HEK293 (cell line): ENCODE measurements at regions not wholly inside any gene's neighbourhood (a gene's known extent, or its start where the extent isn't known, plus 50 kb on each side); places are given as distances from the start of the nearest gene placed in this dataset.

Source experiments
- EGR2 ChIP-seq: fragments of 450-650 bp; formaldehyde crosslinking; IDR thresholded peaks from 2 replicates; pipeline ENCODE4 v1.5.1; 2016; ENCODE audit warnings: low read depth, missing biosample characterization, missing genetic modification characterization
- ZEB2 ChIP-seq: fragments of 450-650 bp; formaldehyde crosslinking; IDR thresholded peaks from 2 replicates; pipeline ENCODE4 v1.5.1; 2016; ENCODE audit warnings: missing biosample characterization, missing genetic modification characterization
- ZNF248 ChIP-seq: fragments of 450-650 bp; formaldehyde crosslinking; IDR thresholded peaks from 2 replicates; pipeline ENCODE4 v1.5.1; 2017; ENCODE audit warnings: missing biosample characterization, missing genetic modification characterization
- TF ChIP-seq, protein P1 (sequence below): fragments of 450-650 bp; formaldehyde crosslinking; IDR thresholded peaks from 2 replicates; pipeline ENCODE4 v1.5.1; 2016; ENCODE audit warnings: missing biosample characterization, missing genetic modification characterization
- TF ChIP-seq, protein P2 (sequence below): fragments of 450-650 bp; formaldehyde crosslinking; IDR thresholded peaks from 2 replicates; pipeline ENCODE4 v1.5.1; 2016; ENCODE audit warnings: missing biosample characterization, missing genetic modification characterization

DNA sequence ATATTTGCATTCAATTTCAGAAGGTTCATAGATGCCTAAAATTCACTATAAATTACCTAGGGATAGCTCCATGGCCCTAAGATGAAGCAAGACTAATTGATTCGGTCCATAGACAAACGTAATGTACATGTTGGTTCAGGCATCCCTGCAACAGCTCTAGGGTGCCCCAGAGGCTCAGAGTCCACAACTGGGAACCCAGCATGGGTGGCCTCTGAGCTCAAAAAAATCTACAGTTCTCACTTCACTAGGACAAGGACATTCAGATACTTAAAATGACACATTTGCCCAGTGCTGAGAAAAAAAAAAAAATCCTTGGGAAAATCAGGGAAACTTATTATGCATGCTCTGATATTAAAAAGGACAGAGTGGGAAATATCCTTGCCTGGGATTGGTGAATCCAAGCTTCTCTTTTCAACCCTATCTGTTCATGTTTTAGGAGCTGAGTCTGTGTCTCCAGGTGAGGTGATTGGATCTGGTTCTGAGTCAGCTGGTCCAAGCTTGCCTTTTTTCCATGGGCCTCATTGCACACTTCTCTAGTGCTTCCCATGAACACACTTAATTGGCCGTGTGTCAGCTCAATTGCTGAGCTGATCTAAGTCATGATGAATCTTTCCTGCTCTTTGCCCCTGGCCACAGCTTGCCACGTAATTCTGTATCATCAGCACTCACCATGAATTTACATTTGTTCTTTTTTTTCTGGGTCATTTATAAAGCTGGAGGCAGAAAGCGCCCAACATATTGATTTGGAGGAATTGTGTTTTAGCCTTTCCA is 116.3 kb upstream of the RCN1 start:
- TF ChIP-seq EGR2 (tag by site-specific recombination) (no peak), ZEB2 (tag by site-specific recombination) (no peak), ZNF248 (no peak)
- TF ChIP-seq, protein P1, sequence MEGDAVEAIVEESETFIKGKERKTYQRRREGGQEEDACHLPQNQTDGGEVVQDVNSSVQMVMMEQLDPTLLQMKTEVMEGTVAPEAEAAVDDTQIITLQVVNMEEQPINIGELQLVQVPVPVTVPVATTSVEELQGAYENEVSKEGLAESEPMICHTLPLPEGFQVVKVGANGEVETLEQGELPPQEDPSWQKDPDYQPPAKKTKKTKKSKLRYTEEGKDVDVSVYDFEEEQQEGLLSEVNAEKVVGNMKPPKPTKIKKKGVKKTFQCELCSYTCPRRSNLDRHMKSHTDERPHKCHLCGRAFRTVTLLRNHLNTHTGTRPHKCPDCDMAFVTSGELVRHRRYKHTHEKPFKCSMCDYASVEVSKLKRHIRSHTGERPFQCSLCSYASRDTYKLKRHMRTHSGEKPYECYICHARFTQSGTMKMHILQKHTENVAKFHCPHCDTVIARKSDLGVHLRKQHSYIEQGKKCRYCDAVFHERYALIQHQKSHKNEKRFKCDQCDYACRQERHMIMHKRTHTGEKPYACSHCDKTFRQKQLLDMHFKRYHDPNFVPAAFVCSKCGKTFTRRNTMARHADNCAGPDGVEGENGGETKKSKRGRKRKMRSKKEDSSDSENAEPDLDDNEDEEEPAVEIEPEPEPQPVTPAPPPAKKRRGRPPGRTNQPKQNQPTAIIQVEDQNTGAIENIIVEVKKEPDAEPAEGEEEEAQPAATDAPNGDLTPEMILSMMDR (tag by site-specific recombination), result no peak
- TF ChIP-seq, protein P2, sequence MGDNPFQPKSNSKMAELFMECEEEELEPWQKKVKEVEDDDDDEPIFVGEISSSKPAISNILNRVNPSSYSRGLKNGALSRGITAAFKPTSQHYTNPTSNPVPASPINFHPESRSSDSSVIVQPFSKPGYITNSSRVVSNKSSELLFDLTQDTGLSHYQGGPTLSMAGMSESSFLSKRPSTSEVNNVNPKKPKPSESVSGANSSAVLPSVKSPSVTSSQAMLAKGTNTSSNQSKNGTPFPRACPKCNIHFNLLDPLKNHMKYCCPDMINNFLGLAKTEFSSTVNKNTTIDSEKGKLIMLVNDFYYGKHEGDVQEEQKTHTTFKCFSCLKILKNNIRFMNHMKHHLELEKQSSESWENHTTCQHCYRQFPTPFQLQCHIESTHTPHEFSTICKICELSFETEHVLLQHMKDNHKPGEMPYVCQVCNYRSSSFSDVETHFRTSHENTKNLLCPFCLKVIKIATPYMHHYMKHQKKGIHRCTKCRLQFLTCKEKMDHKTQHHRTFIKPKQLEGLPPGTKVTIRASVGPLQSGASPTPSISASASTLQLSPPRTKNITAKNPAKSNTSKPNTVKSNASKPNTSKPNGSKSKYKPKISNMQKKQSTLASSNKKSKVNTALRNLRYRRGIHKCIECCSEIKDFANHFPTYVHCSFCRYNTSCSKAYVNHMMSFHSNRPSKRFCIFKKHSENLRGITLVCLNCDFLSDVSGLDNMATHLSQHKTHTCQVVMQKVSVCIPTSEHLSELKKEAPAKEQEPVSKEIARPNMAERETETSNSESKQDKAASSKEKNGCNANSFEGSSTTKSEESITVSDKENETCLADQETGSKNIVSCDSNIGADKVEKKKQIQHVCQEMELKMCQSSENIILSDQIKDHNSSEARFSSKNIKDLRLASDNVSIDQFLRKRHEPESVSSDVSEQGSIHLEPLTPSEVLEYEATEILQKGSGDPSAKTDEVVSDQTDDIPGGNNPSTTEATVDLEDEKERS (tag by site-specific recombination), result no peak
